ENCODE measurements at regions not wholly inside any gene's neighbourhood (a gene's known extent, or its start where the extent isn't known, plus 50 kb on each side); places are given as distances from the start of the nearest gene placed in this dataset.

DNA sequence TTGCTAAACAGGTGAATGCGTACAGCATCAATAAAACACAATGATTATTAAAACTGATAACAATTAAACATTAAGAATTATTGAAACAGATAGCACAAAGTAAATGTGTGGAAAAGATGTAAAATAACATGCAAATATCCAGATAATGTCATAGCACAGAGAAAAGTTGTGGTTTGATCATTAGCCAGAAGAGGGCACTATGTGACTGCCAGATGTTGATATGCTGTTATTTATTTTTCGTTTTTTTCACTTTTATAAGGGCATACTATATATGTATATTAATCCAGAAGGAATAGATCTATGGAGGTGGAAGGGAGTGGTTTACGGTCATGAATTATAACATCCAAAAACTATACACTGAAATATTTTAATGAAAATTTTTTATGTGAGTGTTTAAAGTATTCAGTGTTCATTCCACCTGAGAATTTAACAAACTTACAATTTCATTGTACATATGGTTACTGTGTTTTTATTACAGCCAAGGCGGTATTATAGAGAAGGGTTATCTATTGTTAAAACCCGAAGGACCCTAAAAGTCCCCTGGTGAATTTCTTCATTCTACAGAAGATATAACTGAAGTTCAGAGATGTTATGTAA lies 211.9 kb upstream of the UGT8 start:
- Histone ChIP-seq H3K9me3 (ENCODE audit: control insufficient read depth in 2 of 3, insufficient read depth in 1 of 3, low read length in 3 of 3) (no peaks in the 10 kb centered on the region), H3K27ac (ENCODE audit: low read depth in 2 of 2, low read length in 2 of 2) (no peak overlapping the region), H3K9ac (ENCODE audit: low read length in 3 of 3) (no peak overlapping the region), H3K27me3 (ENCODE audit: control insufficient read depth, insufficient read depth, low read length) (no peaks in the 10 kb centered on the region), H3K4me1 (ENCODE audit: control insufficient read depth in 2 of 3, insufficient read depth in 2 of 3, low read depth in 1 of 3, low read length in 3 of 3) (no peaks in the 10 kb centered on the region), H3K36me3 (ENCODE audit: control insufficient read depth in 2 of 3, insufficient read depth in 3 of 3, low read length in 3 of 3) (no peaks in the 10 kb centered on the region), H3K4me3 (ENCODE audit: low read length in 3 of 3) (no peak overlapping the region)
- intact Hi-C loops (cut with DNase I): loop anchor here (10.0 kb wide), 1 partner anchor 308 kb away; no protein-coding TSS in a partner anchor
- peak in 1 of 5 donors; percentile 51 for DNase-seq
- peak; percentile 94 for FAIRE-seq
- TF ChIP-seq, protein P1, sequence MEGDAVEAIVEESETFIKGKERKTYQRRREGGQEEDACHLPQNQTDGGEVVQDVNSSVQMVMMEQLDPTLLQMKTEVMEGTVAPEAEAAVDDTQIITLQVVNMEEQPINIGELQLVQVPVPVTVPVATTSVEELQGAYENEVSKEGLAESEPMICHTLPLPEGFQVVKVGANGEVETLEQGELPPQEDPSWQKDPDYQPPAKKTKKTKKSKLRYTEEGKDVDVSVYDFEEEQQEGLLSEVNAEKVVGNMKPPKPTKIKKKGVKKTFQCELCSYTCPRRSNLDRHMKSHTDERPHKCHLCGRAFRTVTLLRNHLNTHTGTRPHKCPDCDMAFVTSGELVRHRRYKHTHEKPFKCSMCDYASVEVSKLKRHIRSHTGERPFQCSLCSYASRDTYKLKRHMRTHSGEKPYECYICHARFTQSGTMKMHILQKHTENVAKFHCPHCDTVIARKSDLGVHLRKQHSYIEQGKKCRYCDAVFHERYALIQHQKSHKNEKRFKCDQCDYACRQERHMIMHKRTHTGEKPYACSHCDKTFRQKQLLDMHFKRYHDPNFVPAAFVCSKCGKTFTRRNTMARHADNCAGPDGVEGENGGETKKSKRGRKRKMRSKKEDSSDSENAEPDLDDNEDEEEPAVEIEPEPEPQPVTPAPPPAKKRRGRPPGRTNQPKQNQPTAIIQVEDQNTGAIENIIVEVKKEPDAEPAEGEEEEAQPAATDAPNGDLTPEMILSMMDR (IDR thresholded peaks at IDR 0.05; ENCODE audit: borderline replicate concordance, extremely low read depth, insufficient read depth): peak; percentile 64

DNA sequence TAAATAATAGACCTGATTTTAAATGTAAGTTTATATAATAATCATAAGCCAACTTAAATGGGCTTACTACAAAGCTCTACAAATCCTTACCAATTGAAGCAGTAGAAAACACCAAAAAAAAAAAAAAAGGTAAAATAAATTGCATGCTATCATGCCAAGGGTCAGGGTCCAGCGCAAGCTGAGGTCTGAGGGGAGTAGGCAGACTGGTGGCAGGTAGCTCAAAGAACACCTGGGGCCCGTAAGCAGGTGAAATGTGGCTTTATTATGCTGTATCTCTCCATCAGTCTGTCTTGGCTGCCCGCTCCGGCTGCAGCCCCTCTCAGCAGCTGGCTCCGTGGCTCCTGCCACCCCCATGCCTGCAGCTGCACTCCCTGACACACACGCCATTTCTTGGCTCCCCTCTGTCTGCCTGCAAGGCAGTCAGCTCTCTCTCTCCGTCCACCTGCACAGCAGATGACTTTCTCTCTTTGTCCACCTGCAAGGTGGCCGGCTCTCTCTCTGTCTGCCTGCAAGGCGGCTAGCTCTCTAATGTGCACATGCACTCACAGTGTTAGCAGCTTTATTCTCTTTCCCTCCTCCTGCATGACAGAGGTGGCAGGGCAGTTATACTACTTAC lies 209.4 kb upstream of the UGT8 start:
- TF ChIP-seq, protein P1 (IDR thresholded peaks at IDR 0.05; ENCODE audit: borderline replicate concordance, extremely low read depth, insufficient read depth): no peak
- Histone ChIP-seq H3K4me1 (ENCODE audit: control insufficient read depth in 2 of 3, insufficient read depth in 2 of 3, low read depth in 1 of 3, low read length in 3 of 3) (no peaks in the 10 kb centered on the region), H3K27me3 (ENCODE audit: control insufficient read depth, insufficient read depth, low read length) (no peaks in the 10 kb centered on the region), H3K4me3 (ENCODE audit: low read length in 3 of 3) (no peak overlapping the region), H3K27ac (ENCODE audit: low read depth in 2 of 2, low read length in 2 of 2) (no peak overlapping the region), H3K9me3 (ENCODE audit: control insufficient read depth in 2 of 3, insufficient read depth in 1 of 3, low read length in 3 of 3) (no peaks in the 10 kb centered on the region), H3K36me3 (ENCODE audit: control insufficient read depth in 2 of 3, insufficient read depth in 3 of 3, low read length in 3 of 3) (no peaks in the 10 kb centered on the region), H3K9ac (ENCODE audit: low read length in 3 of 3) (no peak overlapping the region)
- intact Hi-C loops (cut with DNase I): loop anchor here (10.0 kb wide), 1 partner anchor 306 kb away; no protein-coding TSS in a partner anchor
- DNase-seq (peak in 1 of 5 donors; percentile 50), FAIRE-seq (no peak)

DNA sequence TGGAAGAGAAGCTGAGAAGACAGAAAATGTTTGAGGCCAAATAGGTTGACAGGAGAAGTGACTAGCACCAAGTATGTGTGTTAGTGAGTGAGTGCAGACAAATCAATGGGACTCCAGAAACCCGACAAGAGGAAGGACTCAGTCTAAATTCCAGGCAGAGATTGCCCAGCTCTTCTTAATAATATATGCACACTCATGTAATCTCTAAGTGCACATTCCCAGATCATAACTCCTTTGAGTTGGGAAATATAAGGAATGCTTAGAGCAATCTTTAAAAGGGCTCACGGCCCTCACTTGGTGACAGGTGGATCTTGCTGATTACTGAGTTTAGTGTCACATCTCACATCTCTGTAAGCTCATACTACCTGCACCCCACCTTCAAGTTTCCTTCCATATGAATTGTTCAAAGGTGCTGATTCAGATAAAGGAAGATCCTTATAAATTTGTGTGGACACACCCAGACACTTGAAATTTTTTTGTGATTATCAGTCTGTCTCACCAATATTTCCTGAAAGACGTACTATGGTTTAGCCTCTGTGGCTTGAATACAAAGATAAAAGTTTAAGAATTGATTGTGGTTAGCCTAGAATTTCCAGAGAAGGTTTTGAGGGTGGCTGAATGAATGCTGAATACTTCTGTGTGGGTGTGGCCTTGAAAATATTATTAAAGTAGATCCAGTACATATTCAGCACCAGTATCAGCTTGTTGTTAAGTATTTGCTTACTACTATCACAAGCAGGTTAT lies 205.1 kb upstream of the UGT8 start:
- intact Hi-C loops (cut with DNase I): no loop called here
- FAIRE-seq: no peak
- H3K4me1 ChIP-seq (ENCODE audit: control insufficient read depth in 2 of 3, insufficient read depth in 2 of 3, low read depth in 1 of 3, low read length in 3 of 3): peaks cover 0 to 2% (median 0%) of the 10 kb centered on the region in 3 donors
- H3K27ac ChIP-seq (ENCODE audit: low read depth in 2 of 2, low read length in 2 of 2): no peak overlapping the region
- no peak overlapping the region for H3K4me3 ChIP-seq (ENCODE audit: low read length in 3 of 3)
- no peaks in the 10 kb centered on the region for H3K9me3 ChIP-seq (ENCODE audit: control insufficient read depth in 2 of 3, insufficient read depth in 1 of 3, low read length in 3 of 3)
- TF ChIP-seq, protein P1 (IDR thresholded peaks at IDR 0.05; ENCODE audit: borderline replicate concordance, extremely low read depth, insufficient read depth): no peak
- H3K9ac ChIP-seq (ENCODE audit: low read length in 3 of 3): no peak overlapping the region
- no peak for DNase-seq
- H3K27me3 ChIP-seq (ENCODE audit: control insufficient read depth, insufficient read depth, low read length): no peaks in the 10 kb centered on the region
- no peaks in the 10 kb centered on the region for H3K36me3 ChIP-seq (ENCODE audit: control insufficient read depth in 2 of 3, insufficient read depth in 3 of 3, low read length in 3 of 3)
